SK-N-SH treated with all-trans-retinoic acid at 6 μM for 48 hours (cell line): ENCODE measurements at regions not wholly inside any gene's neighbourhood (a gene's known extent, or its start where the extent isn't known, plus 50 kb on each side); places are given as distances from the start of the nearest gene placed in this dataset.

ENCODE experiments used
- OSR1 ChIP-seq: fragments of 250-450 bp; sonication (Bioruptor Pico); IDR thresholded peaks from 2 replicates; pipeline ENCODE4 v1.8.0; 2022; ENCODE audit warnings: moderate library complexity, mild to moderate bottlenecking, inconsistent platforms
- RARB ChIP-seq: fragments of 250-450 bp; sonication (Bioruptor Pico); IDR thresholded peaks from 2 replicates; pipeline ENCODE4 v1.8.0; 2021; ENCODE audit warnings: mild to moderate bottlenecking, moderate library complexity

DNA sequence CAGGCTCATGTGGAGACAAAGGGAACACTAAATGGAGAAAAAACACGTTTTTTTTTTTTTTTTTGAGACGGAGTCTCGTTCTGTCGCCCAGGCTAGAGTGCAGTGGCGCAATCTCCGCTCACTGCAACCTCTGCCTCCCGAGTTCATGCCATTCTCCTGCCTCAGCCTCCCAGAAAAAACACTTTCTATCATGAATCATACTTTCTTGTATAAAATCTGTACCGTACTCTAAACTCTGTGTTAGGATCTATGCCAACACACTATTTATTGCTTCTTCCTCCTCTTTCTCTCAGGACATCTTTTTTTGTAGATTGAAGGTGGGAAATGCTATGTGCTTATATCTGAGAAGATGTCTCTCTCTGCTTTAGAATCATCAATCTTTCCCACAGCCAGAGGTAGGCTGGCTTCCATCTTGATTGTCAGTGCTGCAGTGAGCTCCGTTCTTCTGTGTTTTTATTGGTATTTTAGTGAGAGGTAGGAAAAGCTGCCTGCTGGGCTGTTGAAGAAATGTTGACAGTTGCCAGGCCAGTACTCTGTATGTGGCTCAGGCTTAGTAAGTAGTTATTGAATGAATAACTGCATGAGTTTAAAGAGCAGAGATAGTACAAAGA, 101.1 kb downstream of the GPR85 start:
- TF ChIP-seq RARB (CRISPR knock-in tag) (0 out of 2 replicates have a peak, but pooled peaks have one; percentile 71), OSR1 (CRISPR knock-in tag) (no peak)
